Trophoblast cell (in vitro differentiated cells and primary cell): ENCODE measurements at regions not wholly inside any gene's neighbourhood (a gene's known extent, or its start where the extent isn't known, plus 50 kb on each side); places are given as distances from the start of the nearest gene placed in this dataset.

Experiments
- DNase-seq, 2 donors: peaks; one replicate each; pipeline ENCODE4 v3.0.0-alpha.2; 2016
- H2AFZ ChIP-seq: 2 replicates; pipeline ENCODE4 v1.6.1; 2013; ENCODE audit warnings: low read length, moderate library complexity, mild to moderate bottlenecking; ENCODE audit not compliant: insufficient read depth, poor library complexity
- H2AK5ac ChIP-seq: 2 replicates; pipeline ENCODE4 v1.6.1; 2013; ENCODE audit warnings: mild to moderate bottlenecking, low read length
- H2BK120ac ChIP-seq: 2 replicates; pipeline ENCODE4 v1.6.1; 2013; ENCODE audit warnings: low read length, mild to moderate bottlenecking, moderate library complexity; ENCODE audit not compliant: insufficient read depth, poor library complexity
- H2BK12ac ChIP-seq: 2 replicates; pipeline ENCODE4 v1.6.1; 2013; ENCODE audit warnings: mild to moderate bottlenecking, low read length, moderate library complexity
- H2BK5ac ChIP-seq: 2 replicates; pipeline ENCODE4 v1.6.1; 2013; ENCODE audit warnings: low read length, low read depth, moderate library complexity, mild to moderate bottlenecking; ENCODE audit not compliant: poor library complexity
- H3K14ac ChIP-seq: 2 replicates; pipeline ENCODE4 v1.6.1; 2013; ENCODE audit warnings: mild to moderate bottlenecking, low read length
- H3K18ac ChIP-seq: 2 replicates; pipeline ENCODE4 v1.6.1; 2013; ENCODE audit warnings: mild to moderate bottlenecking, low read length
- H3K23ac ChIP-seq: 2 replicates; pipeline ENCODE4 v1.6.1; 2013; ENCODE audit warnings: low read length
- H3K27ac ChIP-seq: 2 replicates; pipeline ENCODE4 v1.5.1; 2013; ENCODE audit warnings: low read depth, mild to moderate bottlenecking, inconsistent platforms, low read length, moderate library complexity
- H3K27me3 ChIP-seq: 2 replicates; pipeline ENCODE4 v1.6.1; 2013; ENCODE audit warnings: inconsistent platforms, mild to moderate bottlenecking, low read length, moderate library complexity; ENCODE audit not compliant: insufficient read depth
- H3K36me3 ChIP-seq, 2 experiments: 1 replicate in 1 of 2; 2 replicates in 1 of 2; pipeline ENCODE4 v1.6.1; 2013; ENCODE audit warnings: low read length in 2 of 2, mild to moderate bottlenecking in 2 of 2, moderate library complexity in 1 of 2; ENCODE audit not compliant: insufficient read depth in 2 of 2, control insufficient read depth in 1 of 2
- H3K4ac ChIP-seq: 2 replicates; pipeline ENCODE4 v1.6.1; 2013; ENCODE audit warnings: low read depth, mild to moderate bottlenecking, low read length, moderate library complexity
- H3K4me1 ChIP-seq, 2 experiments: 1 replicate in 1 of 2; 2 replicates in 1 of 2; pipeline ENCODE4 v1.6.1; 2013; ENCODE audit warnings: low read length in 2 of 2, mild to moderate bottlenecking in 2 of 2, moderate library complexity in 1 of 2; ENCODE audit not compliant: insufficient read depth in 2 of 2, control insufficient read depth in 1 of 2
- H3K4me2 ChIP-seq: 2 replicates; pipeline ENCODE4 v1.6.1; 2013; ENCODE audit warnings: inconsistent platforms, mild to moderate bottlenecking, low read length, moderate library complexity
- H3K4me3 ChIP-seq: 2 replicates; pipeline ENCODE4 v1.5.1; 2013; ENCODE audit warnings: mild to moderate bottlenecking, low read depth, low read length, inconsistent platforms
- H3K79me1 ChIP-seq: one replicate; pipeline ENCODE4 v1.6.1; 2013; ENCODE audit warnings: low read length
- H3K79me2 ChIP-seq: 2 replicates; pipeline ENCODE4 v1.6.1; 2013; ENCODE audit warnings: low read length, mild to moderate bottlenecking; ENCODE audit not compliant: control insufficient read depth, insufficient read depth, poor library complexity
- H3K9ac ChIP-seq: 2 replicates; pipeline ENCODE4 v1.6.1; 2013; ENCODE audit warnings: mild to moderate bottlenecking, low read length
- H3K9me3 ChIP-seq: 2 replicates; pipeline ENCODE4 v1.6.1; 2013; ENCODE audit warnings: low read depth, mild to moderate bottlenecking, control low read depth, inconsistent platforms, low read length; ENCODE audit not compliant: insufficient read depth
- H4K12ac ChIP-seq: 2 replicates; pipeline ENCODE4 v1.6.1; 2013; ENCODE audit warnings: low read depth, mild to moderate bottlenecking, low read length, moderate library complexity
- H4K8ac ChIP-seq: 2 replicates; pipeline ENCODE4 v1.6.1; 2013; ENCODE audit warnings: low read depth, mild to moderate bottlenecking, low read length, moderate library complexity
- H4K91ac ChIP-seq: one replicate; pipeline ENCODE4 v1.6.1; 2013; ENCODE audit warnings: low read depth, mild to moderate bottlenecking, low read length, moderate library complexity
- WGBS: extraction: QIAGEN DNeasy Blood & Tissue Kit; methylation state at CpG from one replicate; pipeline ENCODE4 v1.1.7; 2013; ENCODE audit warnings: missing lambda C conversion rate; ENCODE audit not compliant: insufficient read length, insufficient coverage; ENCODE audit errors: extremely low coverage; 5-methylcytosine and 5-hydroxymethylcytosine counted together

GRCh38 chr2:180349809-180350208 lies 342.7 kb upstream of the CWC22 start:
- WGBS, result no CpG with 5 or more reads among the region's 2 CpGs
- no peak overlapping the region for H3K4me2 ChIP-seq

DNA sequence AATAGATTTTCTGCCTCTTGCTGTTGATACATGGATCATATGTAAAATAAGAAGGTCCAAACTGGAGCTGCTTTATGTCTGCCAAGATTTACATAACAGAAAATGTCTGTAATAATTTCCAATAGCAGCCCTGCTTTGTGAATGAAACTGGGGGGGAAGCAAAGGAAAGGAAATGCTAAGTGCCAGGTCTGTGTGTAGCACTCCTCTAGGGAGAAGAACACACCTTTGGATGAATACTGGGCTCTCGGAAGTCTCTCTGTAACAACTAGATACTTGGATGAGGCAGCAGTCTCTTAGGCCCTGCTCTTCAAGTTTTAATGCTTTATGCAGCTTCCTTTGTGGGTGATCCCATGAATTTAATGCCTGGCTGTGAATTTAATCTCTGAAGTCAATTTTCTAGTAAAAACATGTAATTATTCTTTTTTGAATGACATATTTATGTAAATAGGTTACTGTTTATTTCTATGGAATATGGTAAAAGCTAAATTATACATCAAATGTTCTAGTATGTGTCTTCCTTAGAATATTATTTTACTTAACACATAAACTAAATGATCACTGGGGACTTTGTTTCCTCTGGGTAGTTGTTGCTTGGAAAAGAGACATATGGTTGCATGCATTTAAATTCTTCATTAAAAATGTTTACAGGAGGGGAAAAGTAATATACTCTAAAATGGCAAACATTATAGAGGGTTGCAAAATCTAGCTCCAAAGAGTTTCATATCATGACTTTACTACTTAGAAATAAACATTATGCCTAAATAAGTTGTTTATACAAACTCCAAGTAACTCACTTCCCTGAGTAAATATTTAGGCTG lies 336.6 kb upstream of the CWC22 start:
- Histone ChIP-seq H2BK12ac (no peak overlapping the region), H3K79me1 (no peaks in the 10 kb centered on the region), H4K12ac (no peak overlapping the region), H2AFZ (no peak overlapping the region), H4K91ac (no peak overlapping the region), H3K14ac (no peak overlapping the region), H3K27me3 (no peaks in the 10 kb centered on the region), H3K4me3 (no peak overlapping the region), H3K23ac (no peak overlapping the region), H3K36me3 (no peaks in the 10 kb centered on the region), H3K4ac (no peak overlapping the region), H2BK5ac (no peak overlapping the region), H3K18ac (no peak overlapping the region), H3K79me2 (no peaks in the 10 kb centered on the region), H4K8ac (no peak overlapping the region), H3K4me1 (no peaks in the 10 kb centered on the region), H2BK120ac (no peak overlapping the region), H2AK5ac (no peak overlapping the region), H3K27ac (no peak overlapping the region), H3K4me2 (no peak overlapping the region), H3K9ac (no peak overlapping the region), H3K9me3 (no peaks in the 10 kb centered on the region)
- no CpG with 5 or more reads among the region's 1 CpG for WGBS
- no peak for DNase-seq

More at GRCh38 chr2:180349809-180350208, 342.7 kb upstream of the CWC22 start:
- Histone ChIP-seq H2BK120ac (no peak overlapping the region), H3K27ac (no peak overlapping the region), H4K12ac (no peak overlapping the region), H3K9me3 (no peaks in the 10 kb centered on the region), H3K4me3 (no peak overlapping the region), H3K79me1 (no peaks in the 10 kb centered on the region), H3K4me1 (no peaks in the 10 kb centered on the region), H2BK5ac (no peak overlapping the region), H2AK5ac (no peak overlapping the region), H2BK12ac (no peak overlapping the region), H3K14ac (no peak overlapping the region), H3K79me2 (no peaks in the 10 kb centered on the region), H2AFZ (no peak overlapping the region), H4K91ac (no peak overlapping the region), H3K27me3 (no peaks in the 10 kb centered on the region), H3K36me3 (no peaks in the 10 kb centered on the region), H3K9ac (no peak overlapping the region), H3K23ac (no peak overlapping the region), H3K4ac (no peak overlapping the region), H4K8ac (no peak overlapping the region), H3K18ac (no peak overlapping the region)
- DNase-seq, result no peak

DNA sequence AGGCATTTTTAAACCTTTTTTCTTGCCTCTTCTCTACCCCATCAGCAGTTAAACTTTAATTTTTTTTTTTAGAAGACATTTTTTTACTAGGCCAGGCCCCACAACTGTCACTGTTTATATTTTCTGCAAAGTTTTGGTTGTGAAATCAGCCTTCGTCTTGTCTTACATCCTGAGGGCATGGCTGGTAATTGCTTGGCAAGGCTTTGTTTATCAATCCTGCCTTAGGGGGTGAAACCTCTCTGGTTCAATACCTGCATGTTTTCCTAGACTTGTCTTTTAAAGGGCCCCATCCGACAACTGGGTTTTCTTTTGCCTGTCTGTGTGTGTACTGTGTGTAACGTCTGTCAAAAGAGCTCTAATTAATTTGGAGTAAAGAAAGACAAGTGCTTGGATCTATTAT lies 330.0 kb upstream of the CWC22 start:
- Histone ChIP-seq H2AFZ (no peak overlapping the region), H2BK120ac (no peak overlapping the region), H3K9ac (no peak overlapping the region), H3K27ac (no peak overlapping the region), H3K4ac (no peak overlapping the region), H3K18ac (no peak overlapping the region), H3K4me1 (no peaks in the 10 kb centered on the region), H3K79me1 (no peaks in the 10 kb centered on the region), H3K23ac (no peak overlapping the region), H3K9me3 (peaks cover 4% of the 10 kb centered on the region), H2AK5ac (no peak overlapping the region), H3K27me3 (no peaks in the 10 kb centered on the region), H3K14ac (no peak overlapping the region), H3K36me3 (no peaks in the 10 kb centered on the region), H4K91ac (no peak overlapping the region), H3K79me2 (no peaks in the 10 kb centered on the region), H2BK5ac (no peak overlapping the region), H3K4me3 (no peak overlapping the region), H4K12ac (no peak overlapping the region), H2BK12ac (no peak overlapping the region), H4K8ac (no peak overlapping the region), H3K4me2 (no peak overlapping the region)
- no CpG with 5 or more reads among the region's 3 CpGs for WGBS
- DNase-seq, result no peak

DNA sequence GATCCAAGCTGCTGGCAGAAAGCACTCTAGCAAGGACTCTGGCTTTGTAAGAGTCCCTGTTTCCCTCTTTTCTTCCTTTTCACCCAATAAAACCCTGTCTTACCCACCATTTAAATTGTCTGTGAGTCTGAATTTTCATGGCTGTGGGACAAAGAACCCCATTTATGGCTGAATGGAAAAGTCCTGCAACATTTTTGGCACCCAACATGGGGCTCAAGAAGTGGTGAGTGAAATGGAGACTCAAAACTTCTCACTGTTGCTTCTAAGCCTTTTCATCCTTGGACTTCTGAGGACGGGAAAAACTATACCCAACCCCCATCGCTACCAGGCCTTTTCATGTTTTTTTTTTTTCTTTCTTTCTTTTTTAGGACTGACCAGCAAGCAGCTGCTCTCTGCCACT lies 329.5 kb upstream of the CWC22 start:
- no CpG with 5 or more reads among the region's 2 CpGs for WGBS
- Histone ChIP-seq H3K4me1 (no peaks in the 10 kb centered on the region), H4K12ac (no peak overlapping the region), H3K36me3 (no peaks in the 10 kb centered on the region), H4K8ac (no peak overlapping the region), H3K27ac (no peak overlapping the region), H3K4ac (no peak overlapping the region), H2BK5ac (no peak overlapping the region), H3K9me3 (peaks cover 4% of the 10 kb centered on the region), H2AK5ac (no peak overlapping the region), H2BK120ac (no peak overlapping the region), H3K23ac (no peak overlapping the region), H3K18ac (no peak overlapping the region), H3K14ac (no peak overlapping the region), H3K9ac (no peak overlapping the region), H3K4me2 (no peak overlapping the region), H4K91ac (no peak overlapping the region), H2AFZ (no peak overlapping the region), H3K79me2 (no peaks in the 10 kb centered on the region), H3K79me1 (no peaks in the 10 kb centered on the region), H3K27me3 (no peaks in the 10 kb centered on the region), H3K4me3 (no peak overlapping the region), H2BK12ac (no peak overlapping the region)
- DNase-seq, result no peak
